ENCODE measurements at regions not wholly inside any gene's neighbourhood (a gene's known extent, or its start where the extent isn't known, plus 50 kb on each side); places are given as distances from the start of the nearest gene placed in this dataset.

DNA sequence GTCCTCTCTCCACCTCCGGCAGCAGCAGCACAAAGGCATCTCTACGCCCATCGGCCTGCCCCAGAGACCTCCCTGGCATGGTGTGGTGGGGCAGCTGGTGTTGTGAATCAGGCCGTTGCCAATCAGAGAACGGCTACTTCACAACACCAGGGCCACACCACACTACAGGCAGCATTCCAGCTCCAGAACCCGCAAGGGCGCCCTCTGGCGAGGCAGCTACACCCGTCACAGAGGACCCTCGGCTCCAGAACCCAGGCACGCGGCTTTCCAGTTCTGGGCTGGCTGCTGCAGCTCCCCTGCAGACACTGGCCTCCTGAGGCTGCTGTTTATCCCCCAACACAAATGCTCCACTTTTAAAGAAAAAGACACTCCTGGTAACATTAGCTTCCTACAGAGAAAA lies 127.5 kb upstream of the TOPAZ1 start:
- intact Hi-C loops (cut with micrococcal nuclease; ENCODE audit: unreplicated experiment): no loop called here
- Histone ChIP-seq H3K36me3 (ENCODE audit: control insufficient read depth, insufficient read depth, low read length) (no peaks in the 10 kb centered on the region), H3K9me3 (ENCODE audit: control insufficient read depth, insufficient read depth, low read depth, low read length) (no peaks in the 10 kb centered on the region), H3K4me1 (ENCODE audit: control insufficient read depth, insufficient read depth, low read length) (no peaks in the 10 kb centered on the region), H3K27ac (ENCODE audit: low read length) (no peak overlapping the region), H3K27me3 (ENCODE audit: control insufficient read depth, insufficient read depth, low read length) (peaks cover 2% of the 10 kb centered on the region; the same call in 1 of the 2 replicates), H3K4me3 (ENCODE audit: low read depth in 2 of 2, low read length in 2 of 2) (no peak overlapping the region)
- DNase-seq (ENCODE audit: low read depth, low spot score) (no peak), ATAC-seq (peak; percentile 72)
- TF ChIP-seq SIN3A (IDR thresholded peaks at IDR 0.05; ENCODE audit: borderline replicate concordance, insufficient read depth, low read depth, low read length): no peak
- no peak for TF ChIP-seq POLR2AphosphoS5 (IDR thresholded peaks at IDR 0.05; ENCODE audit: low read depth, low read length)
- TF ChIP-seq CTCF (IDR thresholded peaks at IDR 0.05): peak; percentile 63
- TF ChIP-seq, protein P1, sequence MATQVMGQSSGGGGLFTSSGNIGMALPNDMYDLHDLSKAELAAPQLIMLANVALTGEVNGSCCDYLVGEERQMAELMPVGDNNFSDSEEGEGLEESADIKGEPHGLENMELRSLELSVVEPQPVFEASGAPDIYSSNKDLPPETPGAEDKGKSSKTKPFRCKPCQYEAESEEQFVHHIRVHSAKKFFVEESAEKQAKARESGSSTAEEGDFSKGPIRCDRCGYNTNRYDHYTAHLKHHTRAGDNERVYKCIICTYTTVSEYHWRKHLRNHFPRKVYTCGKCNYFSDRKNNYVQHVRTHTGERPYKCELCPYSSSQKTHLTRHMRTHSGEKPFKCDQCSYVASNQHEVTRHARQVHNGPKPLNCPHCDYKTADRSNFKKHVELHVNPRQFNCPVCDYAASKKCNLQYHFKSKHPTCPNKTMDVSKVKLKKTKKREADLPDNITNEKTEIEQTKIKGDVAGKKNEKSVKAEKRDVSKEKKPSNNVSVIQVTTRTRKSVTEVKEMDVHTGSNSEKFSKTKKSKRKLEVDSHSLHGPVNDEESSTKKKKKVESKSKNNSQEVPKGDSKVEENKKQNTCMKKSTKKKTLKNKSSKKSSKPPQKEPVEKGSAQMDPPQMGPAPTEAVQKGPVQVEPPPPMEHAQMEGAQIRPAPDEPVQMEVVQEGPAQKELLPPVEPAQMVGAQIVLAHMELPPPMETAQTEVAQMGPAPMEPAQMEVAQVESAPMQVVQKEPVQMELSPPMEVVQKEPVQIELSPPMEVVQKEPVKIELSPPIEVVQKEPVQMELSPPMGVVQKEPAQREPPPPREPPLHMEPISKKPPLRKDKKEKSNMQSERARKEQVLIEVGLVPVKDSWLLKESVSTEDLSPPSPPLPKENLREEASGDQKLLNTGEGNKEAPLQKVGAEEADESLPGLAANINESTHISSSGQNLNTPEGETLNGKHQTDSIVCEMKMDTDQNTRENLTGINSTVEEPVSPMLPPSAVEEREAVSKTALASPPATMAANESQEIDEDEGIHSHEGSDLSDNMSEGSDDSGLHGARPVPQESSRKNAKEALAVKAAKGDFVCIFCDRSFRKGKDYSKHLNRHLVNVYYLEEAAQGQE (IDR thresholded peaks at IDR 0.05; ENCODE audit: insufficient read depth in 1 of 2, low read depth in 2 of 2, low read length in 1 of 2): no peak
- no peak for TF ChIP-seq TCF7L2 (IDR thresholded peaks at IDR 0.05; ENCODE audit: low read depth, low read length)
- in situ Hi-C loops (cut with HindIII; ENCODE audit: low pct_unique_long_range_greater_than_20kb, low sequenced_read_pairs): no loop called here
- ChIA-PET POLR2A (no interaction called here), CTCF (no interaction called here)
- no TSS peak for BruUV-seq (replicated peaks)

DNA sequence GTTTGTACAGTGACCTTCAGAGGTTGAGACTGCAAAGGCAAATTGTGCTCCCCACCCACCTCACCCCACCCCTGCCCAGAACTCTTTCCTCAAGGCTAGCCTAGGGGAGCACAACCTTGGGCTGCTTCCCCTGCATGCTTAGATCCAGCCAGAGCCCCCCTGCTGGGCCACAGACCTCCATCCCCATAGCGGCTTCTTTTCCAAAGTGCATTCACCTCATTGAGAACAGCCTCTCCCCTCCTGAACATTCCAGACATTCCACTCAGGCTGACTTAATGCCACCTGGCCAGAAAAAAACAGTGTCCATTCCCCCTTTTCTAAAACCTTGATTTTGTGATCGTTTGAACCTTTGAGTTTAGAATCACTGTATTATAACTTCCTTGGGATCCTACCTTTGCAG lies 124.4 kb upstream of the TOPAZ1 start:
- Histone ChIP-seq H3K4me1 (ENCODE audit: control insufficient read depth, insufficient read depth, low read length) (no peaks in the 10 kb centered on the region), H3K9me3 (ENCODE audit: control insufficient read depth, insufficient read depth, low read depth, low read length) (no peaks in the 10 kb centered on the region), H3K27me3 (ENCODE audit: control insufficient read depth, insufficient read depth, low read length) (peaks cover 2% of the 10 kb centered on the region; the same call in 1 of the 2 replicates), H3K27ac (ENCODE audit: low read length) (no peak overlapping the region), H3K4me3 (ENCODE audit: low read depth in 2 of 2, low read length in 2 of 2) (no peak overlapping the region), H3K36me3 (ENCODE audit: control insufficient read depth, insufficient read depth, low read length) (no peaks in the 10 kb centered on the region)
- BruUV-seq (replicated peaks): no TSS peak
- DNase-seq (ENCODE audit: low read depth, low spot score) (no peak), ATAC-seq (no peak)
- intact Hi-C loops (cut with micrococcal nuclease; ENCODE audit: unreplicated experiment): no loop called here
- in situ Hi-C loops (cut with HindIII; ENCODE audit: low pct_unique_long_range_greater_than_20kb, low sequenced_read_pairs): no loop called here
- POLR2A ChIA-PET: no interaction called here
- TF ChIP-seq SIN3A (IDR thresholded peaks at IDR 0.05; ENCODE audit: borderline replicate concordance, insufficient read depth, low read depth, low read length): no peak
- TF ChIP-seq, protein P1 (IDR thresholded peaks at IDR 0.05; ENCODE audit: insufficient read depth in 1 of 2, low read depth in 2 of 2, low read length in 1 of 2): no peak
- TF ChIP-seq POLR2AphosphoS5 (IDR thresholded peaks at IDR 0.05; ENCODE audit: low read depth, low read length): no peak
- no peak for TF ChIP-seq TCF7L2 (IDR thresholded peaks at IDR 0.05; ENCODE audit: low read depth, low read length)
- TF ChIP-seq CTCF (IDR thresholded peaks at IDR 0.05): no peak
- CTCF ChIA-PET: no interaction called here

Measured in Panc1 (cell line).